GM19372 (cell line): ENCODE measurements at regions not wholly inside any gene's neighbourhood (a gene's known extent, or its start where the extent isn't known, plus 50 kb on each side); places are given as distances from the start of the nearest gene placed in this dataset.
"Not testable (repeated sequence)": the region's sequence is repeated elsewhere in the genome, so short reads cannot be mapped to it uniquely, and the experiment has no call there.

Experiments
- ATAC-seq: cut with Tn5 transposase; IDR thresholded peaks from one replicate; pipeline ENCODE4 v1.9.1; 2021; ENCODE audit warnings: mild to moderate bottlenecking, low read depth, moderate library complexity; ENCODE audit not compliant: unreplicated experiment

DNA sequence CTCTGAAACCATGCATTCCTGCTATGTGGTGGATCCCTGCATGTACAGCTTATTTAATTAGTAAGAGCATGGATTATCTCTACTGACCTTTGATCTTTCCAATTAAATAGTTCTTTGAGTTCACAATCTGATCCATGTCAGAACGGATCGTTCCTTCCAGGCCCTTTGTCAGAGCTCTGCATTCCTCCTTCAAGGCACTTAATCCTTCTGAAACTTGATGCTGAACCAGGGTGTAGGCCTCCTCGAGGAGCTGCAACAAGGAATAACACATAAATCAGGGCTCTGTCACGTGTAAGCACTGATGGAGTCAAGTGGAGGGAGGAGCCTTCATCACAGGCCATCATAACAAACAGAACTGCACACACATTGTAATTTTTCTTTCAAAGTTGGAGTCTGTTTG lies 68.4 kb upstream of the EDEM3 start:
- no peak for ATAC-seq

DNA sequence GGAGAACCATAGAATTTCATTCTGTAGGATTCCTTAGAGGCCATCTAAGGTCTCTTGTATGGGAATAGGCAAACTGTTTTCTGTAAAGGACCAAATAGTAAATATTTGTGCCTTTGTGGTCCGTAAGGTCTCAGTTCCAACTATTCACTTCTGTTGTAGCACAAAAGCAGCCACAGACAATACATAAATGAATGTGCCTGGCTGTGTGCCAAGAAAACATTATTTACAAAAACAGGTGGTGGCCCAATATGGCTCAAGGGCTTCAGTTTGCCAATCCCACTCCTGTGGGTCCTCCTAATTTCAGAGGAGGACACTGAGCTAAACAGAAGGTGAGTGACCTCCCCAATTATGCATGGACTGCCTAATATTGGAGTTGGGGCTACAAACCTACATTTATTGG lies 67.6 kb upstream of the EDEM3 start:
- no peak for ATAC-seq

DNA sequence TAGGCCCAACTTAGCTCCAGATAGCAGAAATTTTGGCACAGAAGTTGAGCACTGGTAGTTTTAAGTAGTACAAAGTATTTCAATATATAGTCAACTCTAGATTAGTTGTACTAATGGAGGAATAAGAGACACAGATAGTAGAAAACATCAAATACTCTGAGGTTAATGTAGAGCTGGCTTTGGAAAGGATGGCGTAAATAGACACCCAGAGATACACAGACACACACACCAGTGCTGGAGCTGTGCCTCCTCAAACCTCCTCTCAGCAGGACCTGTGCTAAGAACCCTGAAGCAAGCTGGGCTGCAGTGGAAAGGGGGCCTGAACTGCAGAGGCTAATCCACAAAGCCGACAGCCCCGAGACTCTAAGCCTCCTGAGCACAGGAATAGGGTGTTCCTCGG lies 67.0 kb upstream of the EDEM3 start:
- no peak for ATAC-seq

DNA sequence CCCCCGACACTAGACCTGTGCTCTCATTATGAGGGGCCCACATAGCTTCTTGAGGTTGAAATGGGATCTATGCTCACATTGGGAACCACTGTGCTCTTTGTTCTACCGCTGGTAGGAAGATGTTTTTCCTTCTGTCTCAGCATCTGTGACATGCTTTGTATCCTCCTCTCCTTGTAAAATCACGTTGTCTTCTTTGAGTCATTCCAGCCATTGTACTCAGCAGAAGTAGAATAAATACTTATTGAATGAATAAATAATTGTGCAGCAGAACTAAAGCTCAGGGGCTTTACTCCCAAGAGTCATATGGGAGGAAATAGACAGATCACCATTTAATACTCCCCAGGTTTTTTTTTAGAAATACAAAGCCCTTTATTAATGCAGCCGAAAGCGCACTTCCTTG lies 66.3 kb upstream of the EDEM3 start:
- no peak for ATAC-seq

DNA sequence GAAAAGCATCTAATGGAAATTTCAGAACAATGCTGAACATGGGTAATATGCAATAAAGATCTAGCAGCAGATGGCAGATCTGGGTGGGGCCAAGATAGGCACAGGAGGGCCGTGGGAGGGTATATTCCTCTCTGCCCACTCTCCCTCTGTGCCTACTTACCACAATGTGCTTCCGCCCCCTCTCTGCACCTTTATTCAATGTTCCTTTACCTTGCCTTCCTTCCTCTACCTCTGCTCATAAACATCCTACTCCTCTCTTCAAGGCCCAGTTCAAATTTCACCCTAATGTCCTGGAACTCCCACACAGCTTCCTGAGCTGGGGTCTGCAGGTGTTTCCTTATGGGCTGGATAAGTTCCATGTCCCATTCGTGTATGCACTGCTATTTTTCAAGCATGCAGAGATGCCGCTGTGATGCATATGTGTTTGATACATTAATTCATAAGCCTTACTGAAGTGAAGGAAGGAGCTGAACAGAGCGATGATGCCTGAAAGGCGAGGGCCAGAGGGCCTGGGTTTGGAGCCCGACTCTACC lies 65.6 kb upstream of the EDEM3 start:
- no peak for ATAC-seq

DNA sequence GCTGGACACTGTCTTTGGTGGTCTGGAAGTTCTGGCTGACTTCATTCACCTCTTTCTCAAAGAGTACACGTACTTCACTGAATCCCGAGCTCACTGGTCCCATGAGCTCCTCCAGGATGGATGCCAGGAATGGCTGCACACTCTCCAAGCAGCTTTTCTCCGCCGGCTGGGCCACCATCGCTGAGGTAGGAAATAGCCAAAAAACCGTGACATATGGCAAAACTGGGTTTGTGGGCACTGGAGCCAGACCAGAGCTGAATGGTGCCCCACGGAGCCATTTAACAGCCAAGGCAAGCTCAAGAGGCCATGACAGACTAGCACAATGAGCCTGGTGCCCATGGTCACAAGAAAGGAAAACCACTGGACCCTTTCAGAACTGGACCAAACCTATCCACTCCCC lies 64.0 kb upstream of the EDEM3 start:
- no peak for ATAC-seq

DNA sequence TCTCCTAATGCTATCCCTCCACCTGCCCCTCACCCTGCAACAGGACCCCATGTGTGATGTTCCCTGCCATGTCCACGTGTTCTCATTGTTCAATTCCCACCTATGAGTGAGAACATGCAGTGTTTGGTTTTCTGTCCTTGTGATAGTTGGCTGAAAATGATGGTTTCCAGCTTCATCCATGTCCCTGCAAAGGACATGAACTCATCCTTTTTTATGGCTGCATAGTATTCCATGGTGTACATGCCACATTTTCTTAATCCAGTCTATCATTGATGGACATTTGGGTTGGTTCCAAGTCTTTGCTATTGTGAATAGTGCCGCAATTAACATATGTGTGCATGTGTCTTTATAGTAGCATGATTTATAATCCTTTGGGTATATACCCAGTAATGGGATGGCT lies 62.3 kb upstream of the EDEM3 start:
- not testable (repeated sequence) for ATAC-seq

DNA sequence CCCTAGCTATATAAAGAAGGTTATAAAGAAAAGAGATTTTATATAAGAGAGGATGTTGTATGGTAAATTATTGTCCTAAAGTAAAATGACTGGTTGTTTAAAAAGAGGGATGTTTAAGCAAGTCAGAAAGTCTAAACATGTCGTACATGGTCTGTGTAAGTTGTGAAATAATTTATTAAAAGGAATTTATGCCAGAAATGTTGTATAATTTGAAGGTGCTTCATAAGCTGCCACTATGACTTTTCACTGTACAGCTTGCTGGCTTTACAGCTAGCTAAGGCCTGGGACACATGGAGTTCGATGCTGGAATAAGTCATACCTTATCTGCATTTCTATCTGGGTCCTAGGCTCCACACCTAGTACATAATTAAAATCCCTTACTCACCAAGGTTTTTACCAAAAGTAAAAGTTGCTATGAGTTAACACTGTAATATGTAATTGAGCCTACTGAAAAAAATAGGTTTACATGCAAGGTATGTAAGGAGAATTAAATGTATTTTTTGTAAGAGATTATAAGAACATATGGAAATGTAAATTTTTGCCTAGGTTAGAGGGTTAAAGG lies 59.0 kb upstream of the EDEM3 start:
- ATAC-seq: no peak

DNA sequence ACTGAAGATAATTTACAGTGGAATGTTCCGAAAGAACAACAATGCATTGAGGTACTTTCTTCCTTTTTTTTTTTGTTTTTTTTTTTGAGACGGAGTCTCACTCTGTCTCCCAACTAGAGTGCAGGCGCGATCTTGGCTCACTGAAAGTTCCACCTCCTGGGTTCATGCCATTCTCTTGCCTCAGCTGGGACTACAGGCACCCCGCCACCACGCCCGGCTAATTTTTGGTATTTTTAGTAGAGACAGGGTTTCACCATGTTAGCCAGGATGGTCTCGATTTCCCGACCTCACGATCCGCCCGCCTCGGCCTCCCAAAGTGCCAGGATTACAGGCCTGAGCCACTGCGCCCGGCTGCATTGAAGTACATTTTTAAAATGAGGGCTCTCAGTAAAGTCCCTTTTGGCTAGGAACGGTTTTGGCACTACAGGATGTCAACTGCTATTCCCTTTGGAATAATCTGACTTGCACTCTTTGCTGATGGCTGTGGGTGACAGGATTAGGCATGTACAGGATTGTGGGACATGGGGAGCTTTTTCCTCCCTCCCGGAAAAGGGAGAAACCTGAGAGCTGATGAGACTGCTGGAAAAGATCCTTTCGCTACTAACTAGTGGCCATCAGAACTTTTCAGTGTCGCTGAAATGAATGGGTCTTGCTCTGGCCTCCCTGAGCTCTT lies 56.9 kb upstream of the EDEM3 start:
- no peak for ATAC-seq

DNA sequence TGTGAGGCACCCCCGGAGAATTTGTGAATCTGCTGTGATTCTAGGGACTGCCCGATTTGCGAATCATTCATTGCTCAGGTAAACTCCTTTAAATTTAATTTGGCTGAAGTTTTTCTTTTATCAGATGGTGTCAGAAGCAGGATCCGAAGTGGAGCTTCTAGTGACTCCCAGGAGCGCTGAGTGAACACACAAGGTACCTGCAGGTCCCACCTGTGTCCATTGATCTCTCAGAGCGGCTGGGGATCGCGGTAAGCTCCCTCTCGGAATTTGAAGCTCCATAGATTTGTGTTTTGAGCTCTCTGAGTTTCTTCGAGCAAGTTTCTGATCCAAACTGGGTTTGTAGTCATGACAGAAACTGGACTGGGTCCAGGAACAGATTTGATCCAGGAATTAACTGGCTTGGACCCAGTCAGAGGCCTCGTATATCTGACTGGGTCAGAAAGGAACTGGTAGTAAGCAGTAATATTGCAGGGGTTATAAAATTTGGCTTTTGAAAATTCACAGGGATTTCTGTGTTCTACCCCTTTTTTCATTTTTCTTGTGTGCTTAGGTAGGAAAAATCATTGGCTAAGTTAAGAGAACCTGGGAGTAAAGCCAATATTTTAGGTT lies 56.2 kb upstream of the EDEM3 start:
- no peak for ATAC-seq

DNA sequence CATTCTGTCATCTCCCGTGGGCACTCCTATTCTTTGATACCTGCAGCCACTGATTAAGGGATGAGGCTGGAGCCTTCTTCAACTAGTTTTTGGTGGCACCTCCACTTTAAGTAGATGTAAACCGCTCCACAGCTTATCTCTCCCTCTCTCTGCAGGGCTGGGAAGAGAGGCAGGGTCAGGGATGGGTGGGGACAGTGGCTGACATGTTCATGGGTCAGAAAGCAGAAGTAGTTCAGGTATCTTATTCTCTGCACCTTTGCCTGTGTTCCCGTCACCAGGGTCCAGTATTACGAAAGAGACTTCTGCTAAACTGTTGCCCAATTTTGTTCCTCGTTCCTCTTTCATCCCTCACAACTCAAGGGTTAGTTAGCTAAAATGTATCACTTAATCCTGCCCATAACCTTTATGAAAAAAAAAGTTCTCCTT lies 51.7 kb upstream of the EDEM3 start:
- ATAC-seq: no peak

DNA sequence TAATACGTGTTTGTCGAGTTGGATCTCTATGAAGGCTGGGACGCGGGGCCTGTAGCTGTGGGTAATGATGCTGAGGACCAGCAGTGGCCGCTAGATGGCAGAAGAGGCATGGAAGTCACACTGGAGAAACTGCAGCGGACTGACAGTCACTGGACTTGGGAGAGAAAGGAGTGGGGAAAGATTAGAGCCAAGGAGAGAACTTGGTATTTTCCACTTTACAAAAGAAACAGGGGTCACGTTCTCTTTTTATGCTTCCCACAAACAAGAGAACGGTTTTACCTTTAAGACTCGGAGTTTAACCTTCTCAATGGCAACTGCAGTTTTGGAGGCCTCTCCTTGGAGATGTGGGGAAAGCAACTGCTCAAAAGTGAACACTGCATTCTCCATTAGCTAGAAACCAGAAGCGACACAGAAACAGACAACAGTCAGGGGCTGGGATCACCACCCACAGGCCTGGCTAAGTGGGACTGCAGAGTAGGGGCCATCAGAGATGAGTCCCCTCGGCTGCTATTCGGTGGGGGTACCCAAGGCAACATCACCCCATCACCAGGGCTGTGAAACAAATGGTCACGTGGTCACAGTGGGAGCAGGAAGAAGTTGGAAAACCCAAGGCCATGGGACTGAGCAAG lies 51.1 kb upstream of the EDEM3 start:
- peak; percentile 88 for ATAC-seq
